ENCODE measurements at regions not wholly inside any gene's neighbourhood (a gene's known extent, or its start where the extent isn't known, plus 50 kb on each side); places are given as distances from the start of the nearest gene placed in this dataset.

DNA sequence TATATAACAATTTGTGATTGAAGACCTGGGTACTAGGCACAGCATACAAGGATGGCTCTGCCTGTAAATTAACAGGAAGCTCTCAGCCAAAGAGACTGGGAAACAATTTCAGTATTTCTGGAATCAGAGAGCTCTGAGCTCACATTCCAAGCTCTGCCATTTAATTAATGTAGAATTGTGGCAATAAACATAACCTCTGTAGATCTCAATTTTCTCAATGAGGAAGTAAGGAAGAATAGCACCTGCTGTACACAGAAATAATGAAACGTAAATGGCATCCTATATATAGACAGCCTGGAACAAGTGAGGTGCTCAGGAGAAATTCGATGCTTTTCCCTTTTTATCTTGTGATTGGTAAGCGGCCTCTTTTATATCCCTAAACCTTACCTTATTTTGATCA is 538.5 kb upstream of the JAG1 start:
- TF ChIP-seq GATA1 (IDR thresholded peaks at IDR 0.05; ENCODE audit: low read depth, low read length), result no peak
- TF ChIP-seq POLR2A (IDR thresholded peaks at IDR 0.05; ENCODE audit: low read length), result no peak
- no peak for DNase-seq

DNA sequence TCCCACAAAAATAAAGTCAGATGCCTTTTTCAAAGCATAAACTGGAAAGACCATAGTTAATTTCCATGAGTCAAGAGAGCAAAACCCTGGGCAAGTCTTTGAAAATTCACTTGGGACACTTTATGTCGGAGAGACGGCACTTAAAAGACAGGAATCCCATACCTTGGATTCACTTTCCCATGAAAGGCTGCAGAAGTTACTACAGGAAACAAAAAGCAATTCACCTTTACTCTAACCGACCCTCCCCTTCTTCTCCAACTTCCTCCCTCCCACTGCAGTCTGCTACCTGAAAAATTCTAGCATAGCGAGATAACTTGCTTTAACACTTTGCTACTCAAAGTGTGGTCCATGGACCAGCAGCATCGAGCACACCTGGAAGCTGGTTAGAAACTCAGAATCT is 539.1 kb upstream of the JAG1 start:
- DNase-seq, result no peak
- TF ChIP-seq GATA1 (IDR thresholded peaks at IDR 0.05; ENCODE audit: low read depth, low read length) (no peak), POLR2A (IDR thresholded peaks at IDR 0.05; ENCODE audit: low read length) (no peak)

DNA sequence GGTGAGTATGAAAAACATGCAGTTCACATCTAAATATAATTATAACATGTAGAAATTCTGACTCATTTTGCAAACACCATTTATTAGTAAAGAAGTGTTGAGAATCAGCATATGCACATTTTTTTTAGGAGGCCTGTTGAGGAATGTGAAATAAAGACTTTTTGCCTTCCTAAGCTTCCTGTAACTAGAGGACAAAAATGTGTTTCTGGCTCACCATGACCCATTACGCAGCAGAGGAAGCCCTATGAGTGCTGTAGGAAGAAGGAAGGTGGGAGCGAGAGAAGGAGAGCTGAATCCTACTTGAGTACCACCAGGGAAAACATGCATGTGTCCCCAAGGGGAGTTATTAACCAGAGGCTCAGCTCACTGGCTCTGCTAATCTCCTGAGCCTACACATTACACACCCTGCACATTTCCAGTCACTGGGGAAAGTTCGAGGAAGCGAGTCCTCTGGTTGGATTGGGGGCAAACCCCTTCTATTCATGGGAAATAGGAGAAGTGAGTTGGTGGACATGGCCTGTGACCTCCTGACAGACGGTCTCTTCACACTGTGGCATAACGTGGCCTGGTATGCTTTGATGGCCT is 540.5 kb upstream of the JAG1 start:
- TF ChIP-seq GATA1 (IDR thresholded peaks at IDR 0.05; ENCODE audit: low read depth, low read length), result no peak
- TF ChIP-seq POLR2A (IDR thresholded peaks at IDR 0.05; ENCODE audit: low read length), result no peak
- no peak for DNase-seq

DNA sequence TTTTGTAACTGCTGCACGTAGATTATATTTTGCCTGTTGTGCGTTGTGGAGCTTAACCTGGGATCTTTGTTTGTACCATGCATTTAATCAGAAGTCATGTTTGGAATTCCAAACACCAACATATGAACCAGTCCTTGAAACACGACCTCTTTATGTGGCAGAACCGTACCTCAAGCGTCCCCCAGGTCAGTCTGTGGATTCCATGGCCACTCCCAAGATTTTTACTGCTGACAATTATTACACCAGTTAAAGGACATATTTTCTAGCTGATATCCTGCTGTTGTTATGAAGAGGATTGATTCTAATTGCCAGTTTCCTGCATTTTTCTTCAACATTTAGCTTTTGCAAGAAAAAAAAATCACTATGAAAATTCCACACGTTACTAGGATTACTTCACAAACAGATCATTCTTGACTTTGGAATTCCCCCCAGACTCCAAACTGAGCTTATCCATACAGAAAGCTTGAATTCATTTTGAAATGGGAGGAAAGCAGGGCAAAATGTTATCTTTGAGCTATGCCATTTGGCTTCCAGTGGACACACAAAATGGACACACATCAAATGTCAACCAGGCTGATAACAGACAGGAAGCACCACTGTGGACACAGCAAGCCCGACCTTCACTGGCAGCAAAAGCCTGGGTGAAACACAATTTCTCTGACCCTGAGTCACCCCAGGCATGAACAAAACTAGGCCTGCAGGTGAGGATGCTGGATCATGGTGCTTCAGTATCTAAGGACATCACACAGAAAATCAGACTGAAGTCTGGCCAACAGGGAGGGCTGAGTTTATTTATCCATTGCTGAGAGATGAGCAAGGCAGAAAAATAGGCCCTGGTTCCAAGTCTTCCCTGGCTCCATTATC is 542.9 kb upstream of the JAG1 start:
- DNase-seq, result no peak

DNA sequence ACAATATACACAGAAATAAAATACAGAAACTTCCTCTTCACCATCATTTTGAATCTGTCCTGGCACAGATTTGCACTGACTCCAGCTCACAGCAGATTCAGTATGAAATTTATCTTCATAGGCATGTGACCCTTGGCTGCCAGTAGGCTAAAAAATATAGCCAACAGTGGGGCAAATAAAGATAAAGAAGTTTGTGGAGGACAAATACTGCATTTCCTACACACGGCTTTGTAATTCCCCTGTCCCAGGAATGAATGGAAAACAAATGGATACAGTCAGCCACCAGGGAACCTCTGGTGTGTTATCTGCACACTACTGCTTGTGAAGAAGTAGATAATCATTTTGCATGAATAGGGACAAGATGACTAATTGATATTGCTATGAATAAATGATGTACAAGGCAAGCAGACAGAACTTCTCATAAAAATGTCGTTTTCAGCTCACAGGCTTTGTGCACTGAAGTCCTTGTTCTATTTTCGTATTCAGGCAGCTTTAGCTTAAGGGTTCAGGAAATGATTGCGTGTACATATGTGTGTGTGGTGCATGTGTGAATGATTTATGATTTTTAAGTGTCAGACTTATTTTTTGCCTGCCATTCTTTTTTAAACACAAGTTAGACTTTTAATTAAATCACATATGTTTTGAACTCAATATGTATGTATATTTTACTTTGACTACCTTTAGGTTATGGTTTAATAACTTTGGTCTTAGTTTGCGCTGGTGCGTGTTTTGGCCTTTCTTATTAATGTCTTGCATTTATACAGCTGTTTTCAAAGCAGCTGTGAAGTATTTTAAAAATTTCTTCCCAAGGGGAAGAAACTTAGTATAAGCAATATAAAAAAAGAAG is 543.8 kb upstream of the JAG1 start:
- TF ChIP-seq POLR2A (IDR thresholded peaks at IDR 0.05; ENCODE audit: low read length) (no peak), GATA1 (IDR thresholded peaks at IDR 0.05; ENCODE audit: low read depth, low read length) (no peak)
- DNase-seq, result no peak

More for the DNA sequence above, 542.9 kb upstream of the JAG1 start:
- TF ChIP-seq GATA1 (IDR thresholded peaks at IDR 0.05; ENCODE audit: low read depth, low read length) (no peak), POLR2A (IDR thresholded peaks at IDR 0.05; ENCODE audit: low read length) (no peak)

DNA sequence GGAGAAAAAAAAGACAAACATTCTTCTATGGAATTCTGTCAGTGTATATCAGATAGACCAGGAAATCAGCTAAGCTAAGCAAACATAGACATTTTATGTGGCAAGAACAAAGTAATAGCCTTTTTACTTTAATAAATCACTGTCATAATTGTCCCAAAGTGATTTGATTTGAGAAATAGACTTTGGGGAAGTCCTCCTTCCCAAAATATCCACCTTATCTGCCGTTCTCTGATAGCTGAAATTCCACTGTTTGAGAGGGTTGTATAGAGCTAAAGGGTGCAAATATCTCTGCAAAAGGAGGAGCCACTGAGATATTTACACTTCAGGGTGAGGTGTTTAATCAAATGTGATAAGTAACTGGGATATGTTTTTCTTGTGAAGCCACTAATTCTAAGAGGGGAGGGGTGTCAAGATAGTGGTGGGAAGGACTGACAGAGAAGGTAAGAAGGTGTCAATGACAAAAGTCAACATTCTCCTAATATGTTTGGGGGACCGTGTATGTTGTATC is 544.4 kb upstream of the JAG1 start:
- no peak for TF ChIP-seq GATA1 (IDR thresholded peaks at IDR 0.05; ENCODE audit: low read depth, low read length)
- TF ChIP-seq POLR2A (IDR thresholded peaks at IDR 0.05; ENCODE audit: low read length), result no peak
- no peak for DNase-seq

DNA sequence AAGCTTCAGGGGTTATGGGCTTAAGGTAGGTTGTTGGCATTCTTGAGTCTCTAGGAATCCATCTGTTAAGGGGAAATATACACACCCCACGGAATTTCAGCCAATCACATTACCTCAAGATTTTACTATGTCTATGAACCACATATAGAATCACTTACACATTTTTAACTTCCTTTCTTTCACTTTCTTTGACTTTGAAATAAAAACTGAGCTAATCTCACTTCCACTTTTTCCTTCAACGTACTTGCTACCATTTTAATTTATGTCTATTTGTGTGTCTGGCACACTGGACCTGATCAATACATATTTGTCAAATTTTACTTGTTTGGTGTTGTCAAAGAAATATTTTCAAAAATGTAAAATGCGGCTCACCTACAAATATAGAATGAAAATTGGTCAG is 545.4 kb upstream of the JAG1 start:
- no peak for DNase-seq
- no peak for TF ChIP-seq POLR2A (IDR thresholded peaks at IDR 0.05; ENCODE audit: low read length)
- no peak for TF ChIP-seq GATA1 (IDR thresholded peaks at IDR 0.05; ENCODE audit: low read depth, low read length)

DNA sequence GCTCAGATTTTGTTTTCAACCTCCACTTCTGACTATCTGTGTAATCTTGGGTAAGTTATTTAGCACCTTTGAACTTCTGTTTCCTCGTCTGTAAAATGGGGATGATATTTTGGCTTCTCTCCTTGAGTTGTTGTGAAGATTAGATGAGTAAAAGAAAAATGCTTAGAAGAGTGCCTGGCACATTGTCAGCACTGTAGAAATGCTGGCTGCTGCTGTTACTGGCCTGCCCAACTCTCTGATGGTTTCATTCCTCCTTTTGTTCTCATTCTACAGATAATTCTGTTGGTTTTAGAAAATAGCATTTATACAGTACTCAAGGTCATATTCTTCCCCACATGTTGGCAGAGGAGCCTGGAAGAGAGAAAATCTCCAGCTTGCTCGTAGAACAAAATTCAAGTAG is 547.2 kb upstream of the JAG1 start:
- TF ChIP-seq POLR2A (IDR thresholded peaks at IDR 0.05; ENCODE audit: low read length), result no peak
- TF ChIP-seq GATA1 (IDR thresholded peaks at IDR 0.05; ENCODE audit: low read depth, low read length), result no peak
- no peak for DNase-seq

DNA sequence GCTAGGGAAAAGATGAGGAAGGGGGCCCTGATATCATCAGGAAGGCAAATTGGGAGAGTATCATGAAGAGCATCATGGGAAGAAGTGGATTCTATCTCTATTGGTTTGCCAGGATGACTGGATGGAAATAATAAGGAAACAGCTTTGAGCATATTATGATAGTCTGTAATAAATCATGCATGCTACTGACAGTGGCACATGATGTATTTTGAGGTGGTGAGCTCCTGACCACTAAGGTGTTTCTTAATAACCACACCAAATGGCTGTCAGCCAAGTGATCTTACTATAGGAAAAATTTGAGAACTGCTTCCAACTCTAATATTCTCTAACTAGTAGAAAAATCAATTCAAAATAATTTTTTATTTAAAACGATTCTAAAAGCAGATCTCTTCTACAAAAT is 548.4 kb upstream of the JAG1 start:
- no peak for DNase-seq
- TF ChIP-seq GATA1 (IDR thresholded peaks at IDR 0.05; ENCODE audit: low read depth, low read length) (no peak), POLR2A (IDR thresholded peaks at IDR 0.05; ENCODE audit: low read length) (no peak)

DNA sequence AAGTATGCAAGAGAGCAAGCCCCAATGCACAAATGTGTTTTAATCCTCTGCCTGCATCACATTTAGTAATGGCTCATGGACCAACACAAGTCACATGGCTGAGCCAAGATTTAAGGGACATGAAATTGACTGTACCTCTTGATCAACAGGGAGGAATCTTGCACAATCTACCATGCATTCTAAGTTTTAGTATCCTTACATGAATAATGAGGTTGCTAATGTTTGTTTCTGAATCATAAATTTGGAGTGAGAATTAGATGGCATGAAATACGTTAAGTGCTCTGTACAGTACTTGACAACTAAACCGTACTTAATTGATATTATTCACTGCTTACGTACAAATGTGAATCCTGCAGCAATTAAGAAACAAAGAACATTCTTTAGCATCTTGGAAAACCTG is 553.8 kb upstream of the JAG1 start:
- TF ChIP-seq POLR2A (IDR thresholded peaks at IDR 0.05; ENCODE audit: low read length) (no peak), GATA1 (IDR thresholded peaks at IDR 0.05; ENCODE audit: low read depth, low read length) (no peak)
- DNase-seq, result no peak

DNA sequence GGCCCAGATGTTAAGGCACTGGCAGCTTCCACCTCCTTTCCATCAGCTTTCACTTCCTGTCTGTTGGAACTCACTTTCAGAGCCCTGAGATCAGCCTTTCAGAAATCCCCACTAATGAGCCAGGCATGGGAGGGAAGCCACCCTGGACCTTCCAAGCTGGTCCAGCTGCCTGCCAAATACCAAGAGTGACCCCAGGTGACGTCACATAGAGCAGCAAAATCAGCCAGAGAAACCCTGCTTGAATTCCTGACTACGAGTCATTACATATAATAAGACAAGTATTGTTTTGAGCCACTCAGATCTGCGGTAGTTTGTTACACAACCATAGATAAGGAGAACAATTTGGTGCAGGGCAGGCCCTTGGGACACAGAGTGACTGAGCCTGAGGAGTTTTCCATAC is 556.0 kb upstream of the JAG1 start:
- no peak for TF ChIP-seq GATA1 (IDR thresholded peaks at IDR 0.05; ENCODE audit: low read depth, low read length)
- no peak for TF ChIP-seq POLR2A (IDR thresholded peaks at IDR 0.05; ENCODE audit: low read length)
- DNase-seq, result no peak

DNA sequence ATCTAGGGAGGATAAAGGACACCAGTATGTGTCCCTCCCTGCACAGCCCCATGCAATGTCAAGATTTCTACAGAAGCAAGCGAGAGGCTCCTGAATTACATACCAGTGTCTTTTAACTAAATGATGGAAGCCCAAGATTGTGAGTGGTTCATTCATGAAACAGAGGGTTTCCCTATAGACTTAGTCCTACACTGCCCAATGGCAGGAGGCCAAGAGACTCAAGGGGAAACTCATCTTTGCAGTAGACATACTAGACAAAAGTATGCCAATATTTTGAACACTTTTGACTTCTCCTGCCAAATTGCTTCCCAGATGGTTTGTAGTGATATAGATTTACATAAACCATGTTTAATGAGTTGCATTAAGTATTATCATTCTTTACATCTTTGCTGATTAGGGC is 557.2 kb upstream of the JAG1 start:
- TF ChIP-seq POLR2A (IDR thresholded peaks at IDR 0.05; ENCODE audit: low read length) (no peak), GATA1 (IDR thresholded peaks at IDR 0.05; ENCODE audit: low read depth, low read length) (no peak)
- DNase-seq, result no peak

DNA sequence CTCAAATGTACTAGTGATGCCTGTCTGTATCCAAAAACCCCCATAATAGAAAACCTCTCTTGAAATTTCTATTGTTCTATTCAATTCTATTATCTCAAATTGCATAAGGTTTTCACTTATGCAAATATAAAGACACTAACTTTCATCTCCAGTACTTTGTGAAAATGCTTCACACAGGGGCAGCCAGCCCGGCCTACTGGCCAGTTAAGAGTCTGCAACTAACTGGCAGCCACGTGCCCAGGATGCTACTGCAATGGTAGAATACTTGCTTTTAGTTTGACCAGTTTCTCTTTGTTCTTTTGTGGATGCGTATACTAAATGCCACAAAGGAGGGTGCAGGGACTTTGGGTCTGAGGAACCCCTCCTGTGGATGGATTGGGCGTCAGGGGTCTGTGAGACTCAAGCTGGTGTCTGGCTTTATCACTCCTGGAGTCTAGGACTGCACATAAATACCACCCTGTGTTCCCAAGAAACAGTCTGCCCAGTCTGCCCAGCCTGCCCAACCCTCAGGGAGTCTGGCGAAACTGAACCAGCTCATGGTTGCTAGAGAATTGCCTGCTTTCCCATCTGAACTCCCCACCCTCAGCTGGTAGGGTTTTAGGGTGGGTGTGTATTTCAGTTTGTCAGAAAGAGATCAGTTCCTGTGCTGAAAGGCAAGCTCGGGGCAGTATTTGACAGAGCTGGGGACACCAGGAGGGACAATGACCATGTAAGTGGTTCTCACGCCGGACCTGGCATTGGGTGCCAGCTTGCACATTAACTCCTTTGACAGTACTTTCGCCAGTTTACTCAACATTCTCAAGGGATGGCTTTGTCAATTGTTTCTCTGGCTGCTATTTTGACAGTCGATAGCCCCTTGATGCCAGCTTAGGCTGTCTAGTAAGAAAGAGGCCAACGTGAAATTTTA is 558.2 kb upstream of the JAG1 start:
- no peak for DNase-seq
- no peak for TF ChIP-seq GATA1 (IDR thresholded peaks at IDR 0.05; ENCODE audit: low read depth, low read length)
